MM.1S (cell line): ENCODE measurements at regions not wholly inside any gene's neighbourhood (a gene's known extent, or its start where the extent isn't known, plus 50 kb on each side); places are given as distances from the start of the nearest gene placed in this dataset.

Source experiments
- EZH2phosphoT487 ChIP-seq: fragments of 300-600 bp; sonication (generic); IDR thresholded peaks from 2 replicates; pipeline ENCODE4 v1.6.1; 2018; ENCODE audit warnings: antibody characterized with exemption, low read length
- TF ChIP-seq, protein P1 (sequence below): fragments of 300-600 bp; sonication (generic); IDR thresholded peaks from 2 replicates; pipeline ENCODE4 v1.5.1; 2016; ENCODE audit warnings: antibody characterized with exemption, low read length, mixed read lengths

DNA sequence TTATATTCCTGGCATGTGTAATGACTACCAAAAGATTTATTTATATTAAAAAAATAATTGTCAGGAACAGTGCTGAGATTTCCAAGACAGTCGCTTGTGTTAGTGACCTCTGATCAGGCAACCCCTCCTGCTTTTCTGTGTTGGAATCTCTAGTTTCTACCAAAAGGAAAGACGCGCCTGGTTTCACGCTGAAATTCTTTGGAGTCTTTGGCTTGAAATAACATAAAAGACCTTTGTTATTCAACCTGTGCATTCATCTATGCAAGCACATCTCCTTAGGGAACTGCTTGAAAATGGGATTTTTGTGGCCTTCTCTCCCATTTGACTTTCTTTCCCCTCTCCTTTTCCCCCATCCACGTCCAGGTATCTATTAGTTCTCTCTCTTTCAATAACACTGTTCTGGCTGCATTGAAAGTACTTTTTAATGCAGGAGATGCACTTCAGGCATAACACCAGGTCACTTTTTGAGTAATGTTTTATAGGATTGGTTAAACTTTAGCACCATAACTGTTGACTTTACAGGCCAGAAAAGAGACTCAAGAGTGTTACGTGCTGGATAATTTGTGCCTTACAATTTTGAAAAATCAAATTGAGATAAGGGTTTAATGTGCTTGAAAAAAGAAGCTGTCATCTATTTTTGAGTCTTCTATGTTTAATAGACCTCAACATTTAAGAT, 172.7 kb downstream of the GPAT3 start:
- TF ChIP-seq, protein P1, sequence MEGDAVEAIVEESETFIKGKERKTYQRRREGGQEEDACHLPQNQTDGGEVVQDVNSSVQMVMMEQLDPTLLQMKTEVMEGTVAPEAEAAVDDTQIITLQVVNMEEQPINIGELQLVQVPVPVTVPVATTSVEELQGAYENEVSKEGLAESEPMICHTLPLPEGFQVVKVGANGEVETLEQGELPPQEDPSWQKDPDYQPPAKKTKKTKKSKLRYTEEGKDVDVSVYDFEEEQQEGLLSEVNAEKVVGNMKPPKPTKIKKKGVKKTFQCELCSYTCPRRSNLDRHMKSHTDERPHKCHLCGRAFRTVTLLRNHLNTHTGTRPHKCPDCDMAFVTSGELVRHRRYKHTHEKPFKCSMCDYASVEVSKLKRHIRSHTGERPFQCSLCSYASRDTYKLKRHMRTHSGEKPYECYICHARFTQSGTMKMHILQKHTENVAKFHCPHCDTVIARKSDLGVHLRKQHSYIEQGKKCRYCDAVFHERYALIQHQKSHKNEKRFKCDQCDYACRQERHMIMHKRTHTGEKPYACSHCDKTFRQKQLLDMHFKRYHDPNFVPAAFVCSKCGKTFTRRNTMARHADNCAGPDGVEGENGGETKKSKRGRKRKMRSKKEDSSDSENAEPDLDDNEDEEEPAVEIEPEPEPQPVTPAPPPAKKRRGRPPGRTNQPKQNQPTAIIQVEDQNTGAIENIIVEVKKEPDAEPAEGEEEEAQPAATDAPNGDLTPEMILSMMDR: no peak
- TF ChIP-seq EZH2phosphoT487: no peak
